GM12891 (cell line): ENCODE measurements at regions not wholly inside any gene's neighbourhood (a gene's known extent, or its start where the extent isn't known, plus 50 kb on each side); places are given as distances from the start of the nearest gene placed in this dataset.

Experiments
- PAX5 ChIP-seq: IDR thresholded peaks from 2 replicates; pipeline ENCODE4 v1.6.1; 2011; ENCODE audit warnings: low read length, moderate library complexity, mild to moderate bottlenecking; ENCODE audit not compliant: insufficient read depth, severe bottlenecking
- POLR2AphosphoS5 ChIP-seq: IDR thresholded peaks from 2 replicates; pipeline ENCODE4 v1.6.1; 2011; ENCODE audit warnings: low read depth, low read length, control low read depth

GRCh38 chr6:104183816-104184435, 675.8 kb downstream of the HACE1 start:
- TF ChIP-seq POLR2AphosphoS5 = no peak
- no peak for TF ChIP-seq PAX5
